DND-41 (cell line): ENCODE measurements at regions not wholly inside any gene's neighbourhood (a gene's known extent, or its start where the extent isn't known, plus 50 kb on each side); places are given as distances from the start of the nearest gene placed in this dataset.

Source experiments
- ATAC-seq: fragments of 200-7000 bp; cut with Tn5 transposase; 3 replicates; pipeline ENCODE4 v1.9.1; 2021; ENCODE audit warnings: low read depth; ENCODE audit not compliant: insufficient read depth
- DNase-seq: peaks from one replicate; pipeline ENCODE4 v3.0.0-alpha.2; 2020
- H2AFZ ChIP-seq: 2 replicates; pipeline ENCODE4 v1.6.0; 2012; ENCODE audit warnings: low read depth, low read length
- H3K27ac ChIP-seq: 2 replicates; pipeline ENCODE4 v1.5.1; 2012; ENCODE audit warnings: low read length, inconsistent platforms
- H3K27me3 ChIP-seq: fragments of 200-600 bp; sonication (generic); 2 replicates; pipeline ENCODE4 v1.6.0; 2012; ENCODE audit warnings: low read length, mild to moderate bottlenecking, inconsistent platforms; ENCODE audit not compliant: insufficient read depth, poor library complexity
- H3K36me3 ChIP-seq: 2 replicates; pipeline ENCODE4 v1.5.1; 2012; ENCODE audit warnings: low read length, inconsistent platforms; ENCODE audit not compliant: insufficient read depth
- H3K4me1 ChIP-seq: 2 replicates; pipeline ENCODE4 v1.5.1; 2012; ENCODE audit warnings: mild to moderate bottlenecking, low read length; ENCODE audit not compliant: insufficient read depth
- H3K4me2 ChIP-seq: 2 replicates; pipeline ENCODE4 v1.6.0; 2012; ENCODE audit warnings: mild to moderate bottlenecking, moderate library complexity, low read length, inconsistent platforms; ENCODE audit not compliant: insufficient read depth
- H3K4me3 ChIP-seq, 2 experiments: fragments of 200-600 bp in 1 of 2; shearing (Covaris generic) in 1 of 2; 2 replicates each; pipeline ENCODE4 v1.5.1; 2012 to 2016; ENCODE audit warnings: inconsistent platforms in 2 of 2, low read length in 2 of 2, mild to moderate bottlenecking in 2 of 2, low read depth in 1 of 2, moderate library complexity in 1 of 2
- H3K79me2 ChIP-seq: 2 replicates; pipeline ENCODE4 v1.6.0; 2012; ENCODE audit warnings: low read length, inconsistent platforms; ENCODE audit not compliant: insufficient read depth
- H3K9ac ChIP-seq: 2 replicates; pipeline ENCODE4 v1.6.0; 2012; ENCODE audit warnings: low read depth, mild to moderate bottlenecking, inconsistent platforms, low read length, moderate library complexity
- H3K9me3 ChIP-seq: 2 replicates; pipeline ENCODE4 v1.5.1; 2012; ENCODE audit warnings: low read length, moderate library complexity, mild to moderate bottlenecking, inconsistent platforms; ENCODE audit not compliant: insufficient read depth, severe bottlenecking
- H4K20me1 ChIP-seq: 2 replicates; pipeline ENCODE4 v1.6.0; 2012; ENCODE audit warnings: low read length; ENCODE audit not compliant: insufficient read depth
- EZH2 ChIP-seq: IDR thresholded peaks from 3 replicates; pipeline ENCODE4 v1.6.1; 2012; ENCODE audit warnings: borderline replicate concordance, low read depth, mild to moderate bottlenecking, moderate library complexity, low read length, inconsistent platforms; ENCODE audit not compliant: severe bottlenecking
- TF ChIP-seq, protein P1 (sequence below): IDR thresholded peaks from 2 replicates; pipeline ENCODE4 v1.5.1; 2012; ENCODE audit warnings: borderline replicate concordance, low read length, moderate library complexity, mild to moderate bottlenecking; ENCODE audit not compliant: poor library complexity, severe bottlenecking; ENCODE audit errors: extremely low read depth

DNA sequence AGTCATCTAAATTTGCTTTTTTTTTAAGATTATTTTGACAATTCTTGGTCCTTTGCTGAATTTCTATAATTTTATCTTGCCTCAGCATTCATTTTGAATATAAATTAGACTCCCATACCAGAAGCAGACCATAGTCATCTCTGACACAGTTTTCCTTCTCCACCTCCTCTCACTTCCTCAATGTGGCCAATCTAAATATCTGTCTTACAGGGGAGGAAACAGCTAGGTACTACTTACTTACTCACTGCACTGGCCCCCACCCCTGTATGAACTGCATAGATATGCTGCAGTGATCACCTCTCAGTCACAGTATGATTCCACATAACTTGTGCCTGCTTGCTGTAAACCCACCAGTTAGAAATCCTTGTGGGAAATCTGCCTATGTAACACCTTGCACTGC lies 665.6 kb downstream of the FGF9 start:
- no peak for ATAC-seq

DNA sequence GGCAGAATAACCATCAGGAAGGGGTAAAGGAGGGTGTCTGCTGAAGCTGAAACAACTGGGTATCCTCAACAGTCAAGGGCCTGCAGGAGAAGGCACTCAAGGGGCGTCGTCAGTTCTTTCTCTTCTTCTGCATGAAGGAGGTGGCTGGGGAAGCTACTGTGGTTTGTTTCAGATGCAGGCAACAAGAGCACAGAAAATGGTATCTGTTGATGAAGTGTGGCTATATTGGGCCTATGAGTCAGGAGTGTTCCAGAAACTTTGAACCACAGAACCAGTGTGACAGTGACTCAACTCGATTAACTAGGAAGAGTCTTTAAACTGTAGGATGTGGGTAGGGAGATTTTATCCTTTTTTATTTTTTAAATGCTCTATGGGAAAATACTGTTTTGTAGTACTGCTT lies 686.3 kb downstream of the FGF9 start:
- Histone ChIP-seq H3K27ac (no peak overlapping the region), H3K36me3 (no peaks in the 10 kb centered on the region), H3K4me2 (no peak overlapping the region), H3K27me3 (no peaks in the 10 kb centered on the region), H4K20me1 (no peaks in the 10 kb centered on the region), H3K9me3 (no peaks in the 10 kb centered on the region), H2AFZ (no peak overlapping the region), H3K4me3 (no peak overlapping the region), H3K4me1 (no peaks in the 10 kb centered on the region), H3K79me2 (no peaks in the 10 kb centered on the region), H3K9ac (no peak overlapping the region)
- ATAC-seq (no peak), DNase-seq (no peak)
- TF ChIP-seq, protein P1, sequence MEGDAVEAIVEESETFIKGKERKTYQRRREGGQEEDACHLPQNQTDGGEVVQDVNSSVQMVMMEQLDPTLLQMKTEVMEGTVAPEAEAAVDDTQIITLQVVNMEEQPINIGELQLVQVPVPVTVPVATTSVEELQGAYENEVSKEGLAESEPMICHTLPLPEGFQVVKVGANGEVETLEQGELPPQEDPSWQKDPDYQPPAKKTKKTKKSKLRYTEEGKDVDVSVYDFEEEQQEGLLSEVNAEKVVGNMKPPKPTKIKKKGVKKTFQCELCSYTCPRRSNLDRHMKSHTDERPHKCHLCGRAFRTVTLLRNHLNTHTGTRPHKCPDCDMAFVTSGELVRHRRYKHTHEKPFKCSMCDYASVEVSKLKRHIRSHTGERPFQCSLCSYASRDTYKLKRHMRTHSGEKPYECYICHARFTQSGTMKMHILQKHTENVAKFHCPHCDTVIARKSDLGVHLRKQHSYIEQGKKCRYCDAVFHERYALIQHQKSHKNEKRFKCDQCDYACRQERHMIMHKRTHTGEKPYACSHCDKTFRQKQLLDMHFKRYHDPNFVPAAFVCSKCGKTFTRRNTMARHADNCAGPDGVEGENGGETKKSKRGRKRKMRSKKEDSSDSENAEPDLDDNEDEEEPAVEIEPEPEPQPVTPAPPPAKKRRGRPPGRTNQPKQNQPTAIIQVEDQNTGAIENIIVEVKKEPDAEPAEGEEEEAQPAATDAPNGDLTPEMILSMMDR = no peak

More for the DNA sequence above, 665.6 kb downstream of the FGF9 start:
- TF ChIP-seq EZH2 = no peak
- TF ChIP-seq, protein P1 = no peak
- no peaks in the 10 kb centered on the region for H3K27me3 ChIP-seq
- no peak overlapping the region for H2AFZ ChIP-seq
- no peaks in the 10 kb centered on the region for H3K79me2 ChIP-seq
- H3K36me3 ChIP-seq = no peaks in the 10 kb centered on the region
- H3K27ac ChIP-seq = no peak overlapping the region
- H3K4me1 ChIP-seq = no peaks in the 10 kb centered on the region
- H3K9ac ChIP-seq = no peak overlapping the region
- no peak overlapping the region for H3K4me3 ChIP-seq
- no peak for DNase-seq
- H3K4me2 ChIP-seq = no peak overlapping the region
- H4K20me1 ChIP-seq = no peaks in the 10 kb centered on the region
- no peaks in the 10 kb centered on the region for H3K9me3 ChIP-seq

DNA sequence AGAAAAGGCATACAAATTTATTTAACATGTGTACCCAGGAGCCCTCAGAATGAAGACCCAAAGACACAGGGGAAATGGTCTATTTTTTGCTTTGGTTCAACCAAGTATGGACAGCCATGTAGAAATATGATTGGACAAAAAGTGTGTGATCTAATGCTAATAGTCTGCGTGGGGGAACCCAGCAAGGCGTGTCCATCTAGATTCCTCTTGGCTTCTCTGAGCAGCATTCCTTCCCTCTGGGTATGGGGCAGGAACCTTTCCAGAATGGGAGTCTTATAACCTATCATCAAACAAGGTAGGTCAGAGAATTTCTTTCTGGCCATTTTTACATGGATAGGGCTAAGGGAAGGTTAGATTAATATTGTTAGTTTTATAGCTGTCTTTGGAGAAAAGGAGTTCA lies 698.2 kb downstream of the FGF9 start:
- no peak overlapping the region for H2AFZ ChIP-seq
- H3K9ac ChIP-seq = no peak overlapping the region
- peaks cover 12% of the 10 kb centered on the region for H3K9me3 ChIP-seq
- H4K20me1 ChIP-seq = no peaks in the 10 kb centered on the region
- H3K4me2 ChIP-seq = no peak overlapping the region
- no peak overlapping the region for H3K4me3 ChIP-seq
- no peaks in the 10 kb centered on the region for H3K27me3 ChIP-seq
- ATAC-seq = no peak
- no peak overlapping the region for H3K27ac ChIP-seq
- H3K79me2 ChIP-seq = no peaks in the 10 kb centered on the region
- no peak for DNase-seq
- TF ChIP-seq, protein P1 = no peak
- TF ChIP-seq EZH2 = no peak
- H3K4me1 ChIP-seq = no peaks in the 10 kb centered on the region
- H3K36me3 ChIP-seq = no peaks in the 10 kb centered on the region

DNA sequence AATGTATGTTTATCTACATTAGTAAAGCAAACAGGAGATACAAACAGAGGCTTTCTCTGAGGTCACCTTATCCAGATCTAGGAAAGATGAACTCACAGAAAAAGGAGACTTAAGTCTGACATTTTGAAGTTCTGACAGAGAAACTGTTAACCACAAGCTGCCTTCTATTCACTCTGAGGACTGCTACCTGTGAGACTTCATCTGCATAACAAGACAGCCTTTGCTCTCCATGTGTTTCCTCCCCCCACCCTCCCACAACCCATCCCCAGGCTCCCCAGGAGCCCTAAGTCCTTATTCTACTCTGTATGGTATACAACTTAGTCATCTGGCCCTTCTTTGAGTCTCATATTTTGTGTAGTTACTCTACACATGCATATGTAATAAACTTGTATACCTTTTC lies 699.0 kb downstream of the FGF9 start:
- Histone ChIP-seq H3K79me2 (no peaks in the 10 kb centered on the region), H3K4me3 (no peak overlapping the region), H3K4me1 (no peaks in the 10 kb centered on the region), H4K20me1 (no peaks in the 10 kb centered on the region), H3K4me2 (no peak overlapping the region), H3K27ac (no peak overlapping the region), H2AFZ (no peak overlapping the region), H3K36me3 (no peaks in the 10 kb centered on the region), H3K9me3 (peaks cover 13% of the 10 kb centered on the region), H3K27me3 (no peaks in the 10 kb centered on the region), H3K9ac (no peak overlapping the region)
- DNase-seq (no peak), ATAC-seq (no peak)
- TF ChIP-seq EZH2 = no peak
- TF ChIP-seq, protein P1 = no peak
